CD4-positive, alpha-beta T cell treated with Interleukin-15 for 1 hour (primary cell): ENCODE measurements at regions not wholly inside any gene's neighbourhood (a gene's known extent, or its start where the extent isn't known, plus 50 kb on each side); places are given as distances from the start of the nearest gene placed in this dataset.

ENCODE experiments used
- DNase-seq: peaks from one replicate; pipeline ENCODE4 v3.0.0-alpha.2; 2020

DNA sequence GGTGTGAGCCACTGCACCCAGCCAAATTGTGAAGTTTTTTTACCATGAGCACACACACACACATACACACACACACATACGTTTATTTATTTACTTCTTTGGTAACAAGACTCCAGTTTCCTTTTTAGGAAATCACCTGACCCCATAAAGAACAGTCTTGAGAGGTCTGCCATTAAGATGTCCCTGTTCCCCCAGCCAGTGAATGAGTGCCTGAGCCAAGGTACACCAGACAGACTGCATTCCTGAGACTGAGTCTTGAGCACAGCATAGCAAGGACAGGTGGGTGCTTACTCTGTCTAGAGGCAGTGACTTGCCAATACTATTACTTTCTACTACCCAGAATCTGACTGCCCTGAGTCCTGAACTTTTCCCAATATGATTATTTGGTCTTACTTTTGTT lies 167.2 kb upstream of the SATB2 start:
- DNase-seq = no peak

DNA sequence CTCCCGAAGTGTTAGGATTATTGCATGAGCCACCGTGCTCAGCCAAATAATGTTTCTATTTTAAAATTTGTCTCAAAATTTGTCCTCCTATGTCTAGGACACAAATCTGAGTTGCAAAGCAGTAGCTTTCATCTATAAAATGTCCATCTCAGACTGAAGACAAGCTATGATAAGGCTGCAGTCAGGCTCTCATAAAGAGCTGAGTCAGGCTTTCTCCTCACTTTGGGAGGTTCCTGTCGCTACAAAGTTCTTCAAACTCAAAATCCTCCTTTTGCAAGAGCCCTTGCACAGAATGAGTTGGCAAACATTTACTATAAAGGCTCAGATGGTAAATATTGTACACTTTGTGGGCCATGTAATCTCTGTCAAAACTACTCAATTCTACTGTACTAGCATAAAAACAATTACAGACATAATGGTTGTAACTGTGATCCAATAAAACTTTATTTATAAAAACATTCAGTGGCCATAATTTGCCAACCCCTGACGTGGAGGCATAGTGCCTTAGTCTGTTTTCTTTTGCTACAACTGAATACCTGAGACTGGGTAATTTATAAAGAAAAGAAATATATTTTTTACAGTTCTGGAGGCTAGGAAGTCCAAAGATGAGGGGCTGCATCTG lies 154.9 kb upstream of the SATB2 start:
- no peak for DNase-seq

DNA sequence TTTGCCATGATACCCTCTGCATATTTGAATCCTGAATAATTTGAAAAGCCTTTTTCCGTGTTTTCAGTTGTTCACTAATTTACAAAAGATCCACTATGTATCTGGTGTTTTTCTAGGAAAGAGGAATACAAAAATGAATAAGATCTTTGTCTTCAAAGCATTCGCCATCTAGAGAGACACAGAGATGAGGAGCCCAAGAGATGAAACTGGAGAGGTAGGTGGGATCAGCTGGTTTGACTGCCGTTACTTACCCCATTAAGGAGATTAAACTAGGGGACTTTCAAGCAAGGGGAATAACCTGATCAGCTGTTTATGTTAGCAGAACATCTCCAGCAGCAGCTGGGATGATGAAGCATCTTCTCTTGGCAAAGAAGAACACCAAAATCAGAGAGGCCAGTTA lies 150.2 kb upstream of the SATB2 start:
- DNase-seq = no peak

DNA sequence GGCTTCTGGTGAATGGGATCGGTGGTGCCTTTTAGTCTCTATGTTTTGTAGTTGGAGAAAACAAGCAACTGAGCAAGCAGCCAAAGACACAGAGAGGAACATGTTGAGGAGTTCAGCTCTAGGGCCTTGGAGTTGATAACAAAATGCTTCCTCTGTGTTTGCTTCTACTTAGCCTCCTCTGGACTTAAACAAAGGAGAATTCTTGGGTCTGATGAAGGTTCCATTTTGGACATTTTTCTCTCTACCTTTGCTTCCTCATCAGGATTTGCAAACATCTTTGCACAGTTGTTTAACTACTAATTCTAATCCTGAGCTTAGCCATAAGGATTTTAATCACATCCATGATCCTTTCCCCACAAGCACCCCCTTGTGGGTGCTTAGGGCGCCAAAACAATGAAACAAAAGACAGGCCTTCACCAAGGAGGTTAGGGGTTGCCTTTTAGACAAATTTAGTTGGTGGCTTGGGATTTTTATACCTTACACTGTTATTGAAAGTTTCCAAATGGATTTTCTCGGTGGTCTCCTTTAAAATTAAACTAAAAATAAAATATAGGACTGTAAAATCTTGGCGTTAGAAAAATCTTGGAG lies 148.5 kb upstream of the SATB2 start:
- DNase-seq = no peak

DNA sequence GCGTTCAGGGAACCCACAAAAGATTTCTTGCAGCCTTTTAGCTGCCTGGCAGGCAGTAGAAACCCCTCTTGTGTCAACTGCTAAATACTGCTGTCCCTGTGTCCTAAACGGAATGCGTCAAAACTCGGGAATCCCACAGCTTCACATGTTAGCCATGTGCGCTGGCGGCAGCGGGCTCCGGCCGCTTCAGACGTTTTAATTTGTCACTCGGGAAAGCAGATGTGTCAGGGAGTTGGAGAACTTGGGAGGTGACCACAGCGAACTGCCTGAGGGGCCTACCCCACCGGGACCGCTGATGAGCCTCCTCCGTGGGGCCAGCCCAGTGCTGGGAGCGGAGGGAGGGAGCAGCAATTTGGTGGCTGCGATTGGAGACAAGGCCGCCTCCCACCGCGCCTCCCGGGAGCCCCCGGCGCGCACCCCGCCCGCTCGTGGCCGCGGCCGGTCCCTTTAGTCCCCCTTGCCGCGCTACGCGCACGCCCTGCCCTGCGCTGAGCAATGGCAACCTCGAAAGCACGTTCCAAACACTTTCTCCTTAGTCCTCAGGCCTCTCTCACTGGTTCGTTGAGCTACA lies 146.1 kb upstream of the SATB2 start:
- no peak for DNase-seq

DNA sequence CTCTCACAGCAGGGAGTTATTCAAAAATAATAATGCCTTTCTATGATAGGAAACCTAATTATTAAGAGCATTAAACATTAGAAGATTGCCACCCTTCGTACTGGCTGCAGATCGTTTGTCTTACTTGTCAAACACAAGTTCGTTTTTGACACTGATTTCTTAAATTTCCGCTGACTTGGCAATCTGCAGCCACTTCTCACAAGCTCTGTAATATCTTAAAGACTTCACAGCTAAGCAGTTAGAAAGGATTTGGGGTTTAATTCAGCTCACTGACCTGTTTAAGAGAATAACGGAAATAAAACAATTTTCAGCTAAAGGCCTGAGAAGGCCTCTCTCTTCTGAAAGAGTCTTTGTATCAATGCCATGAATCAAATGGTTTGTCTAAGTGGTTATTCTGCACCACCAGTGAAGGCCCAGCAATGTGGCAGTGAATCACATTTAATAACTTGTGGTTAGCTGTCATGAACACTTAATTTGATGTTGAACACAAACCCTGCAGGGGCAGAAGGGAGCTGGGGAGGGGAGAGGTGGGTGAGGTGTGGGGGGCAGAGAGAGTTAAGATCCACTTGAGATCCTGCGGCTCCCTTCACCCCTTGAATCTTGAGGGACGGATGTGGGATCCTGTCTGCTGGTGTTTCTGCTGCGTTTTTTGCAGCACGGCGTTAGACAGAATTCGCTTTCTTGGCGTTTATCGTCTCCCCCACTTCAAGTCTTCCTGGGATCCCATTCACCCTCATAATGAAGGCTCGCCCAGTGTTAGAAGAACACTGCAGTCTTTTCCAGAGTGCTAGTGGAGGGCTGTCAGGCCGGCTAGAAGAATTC lies 145.4 kb upstream of the SATB2 start:
- DNase-seq = no peak

DNA sequence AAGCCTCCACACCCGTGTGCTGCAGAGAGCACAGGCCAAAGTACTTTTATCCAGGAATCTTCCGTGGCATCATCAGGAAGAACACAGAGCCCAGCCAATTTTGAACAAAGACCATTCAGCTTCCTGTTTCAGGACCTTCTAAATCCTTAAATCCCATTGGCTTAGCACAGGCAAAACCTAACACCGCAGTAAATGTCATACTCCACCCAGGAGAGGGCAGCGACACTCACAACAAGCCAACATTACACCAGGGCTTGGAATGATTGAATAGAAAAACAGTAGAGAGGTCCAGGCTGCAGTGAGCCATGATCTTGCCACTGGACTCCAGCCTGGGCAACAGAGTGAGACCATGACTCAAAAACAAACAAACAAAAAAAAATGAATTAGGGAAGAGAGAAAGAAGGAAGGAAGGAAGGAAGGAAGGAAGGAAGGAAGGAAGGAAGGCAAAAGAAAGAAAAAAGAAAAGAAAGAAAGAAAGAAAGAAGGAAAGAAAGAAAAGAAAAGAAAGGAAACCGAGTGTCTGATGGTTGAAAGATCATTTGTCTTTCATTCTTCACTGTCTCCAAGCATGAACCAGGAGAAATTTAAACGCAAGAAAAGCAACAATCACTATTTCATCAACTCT lies 144.6 kb upstream of the SATB2 start:
- no peak for DNase-seq

DNA sequence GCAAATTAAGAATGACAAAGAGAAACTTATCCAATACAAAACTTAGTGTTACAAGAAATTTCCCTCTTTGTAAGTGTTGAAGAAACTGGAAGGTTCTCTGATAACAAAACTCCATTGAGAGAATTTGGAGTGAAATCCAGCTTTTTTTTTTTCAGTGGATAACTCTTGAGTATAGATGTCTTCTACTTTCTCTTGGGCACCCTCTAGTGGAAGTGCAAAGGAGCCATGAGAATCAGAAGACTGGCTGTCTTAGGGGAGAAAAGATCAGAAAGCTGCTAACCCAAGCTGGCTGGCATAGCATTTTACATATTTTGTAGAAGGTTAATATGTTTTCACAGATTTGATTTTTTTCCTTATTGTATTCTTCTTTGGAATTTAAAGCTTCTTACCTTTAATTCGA lies 138.8 kb upstream of the SATB2 start:
- no peak for DNase-seq

DNA sequence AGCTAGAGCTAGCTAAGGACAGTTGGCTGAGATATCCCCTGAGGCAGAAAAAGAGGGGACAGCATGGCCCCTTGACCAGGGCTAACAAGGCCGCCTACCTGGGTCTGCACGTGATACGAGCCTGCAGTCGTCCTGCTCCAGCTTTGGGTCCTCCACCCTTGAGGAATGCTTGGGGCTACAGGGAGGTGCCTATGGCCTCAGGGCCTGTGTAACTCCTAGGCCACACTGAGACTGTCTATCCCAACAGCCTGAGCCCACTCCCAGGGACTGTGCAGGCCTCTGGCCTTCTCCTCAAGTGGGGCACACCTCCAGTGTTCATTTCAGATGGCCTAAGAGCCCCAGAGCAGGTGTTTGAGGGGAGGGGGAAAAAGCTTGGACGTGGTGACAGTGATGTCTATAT lies 136.7 kb upstream of the SATB2 start:
- no peak for DNase-seq

DNA sequence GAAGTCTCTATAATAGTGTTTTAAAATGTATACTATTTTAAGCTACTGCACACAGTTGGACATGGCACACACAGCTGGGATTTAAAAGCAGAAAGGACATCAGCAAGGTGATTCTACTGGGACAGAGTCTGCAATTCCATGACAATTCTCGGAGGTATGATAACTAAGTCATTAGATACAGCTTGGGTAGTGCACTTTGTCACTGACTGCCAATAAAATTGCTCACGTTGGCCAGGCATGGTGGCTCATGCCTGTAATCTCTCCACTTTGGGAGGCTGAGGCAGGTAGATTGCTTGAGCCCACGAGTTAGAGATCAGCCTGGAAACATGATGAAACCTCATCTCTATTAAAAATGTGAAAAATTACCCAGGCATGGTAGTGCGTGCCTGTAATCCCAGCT lies 134.1 kb upstream of the SATB2 start:
- no peak for DNase-seq

DNA sequence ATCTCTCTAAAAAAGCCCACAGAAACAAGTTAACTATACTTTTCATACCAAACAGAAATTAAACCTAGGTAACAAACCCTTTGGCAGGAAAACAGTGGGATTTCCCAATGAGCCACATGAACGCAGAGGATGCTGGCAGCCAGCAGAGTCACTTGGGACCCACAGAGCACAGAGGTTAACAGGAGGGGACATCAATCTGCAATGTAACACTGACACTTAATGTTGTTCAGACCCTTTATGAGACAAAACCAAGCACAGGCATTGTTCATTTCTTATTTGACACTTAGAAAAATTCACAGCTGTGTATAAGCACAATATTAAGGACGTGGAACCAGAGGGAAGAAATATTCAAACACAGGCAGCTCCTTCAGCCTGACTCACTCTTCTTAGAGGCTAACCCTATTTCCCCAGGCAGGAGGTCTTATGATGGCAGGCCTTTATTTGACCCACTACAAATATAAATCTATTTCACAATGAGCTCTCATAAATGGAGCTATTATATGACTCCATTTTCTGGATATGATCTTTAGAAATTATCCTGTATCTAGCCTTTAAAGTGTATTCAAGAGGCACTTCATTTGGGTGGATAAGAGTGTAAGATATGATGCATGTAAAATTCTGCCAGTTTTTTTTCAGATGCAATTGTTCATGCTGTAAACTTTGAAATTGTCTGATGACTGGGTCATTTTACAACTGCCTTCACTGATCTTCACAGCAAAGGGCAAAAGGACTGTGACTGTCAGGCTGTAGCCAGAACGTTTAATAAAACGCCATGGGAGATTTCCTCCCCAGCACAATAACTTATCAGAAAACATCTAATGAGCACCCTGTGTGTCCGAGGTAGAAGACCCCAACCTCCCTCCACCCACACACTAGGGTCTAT lies 132.8 kb upstream of the SATB2 start:
- DNase-seq = no peak

DNA sequence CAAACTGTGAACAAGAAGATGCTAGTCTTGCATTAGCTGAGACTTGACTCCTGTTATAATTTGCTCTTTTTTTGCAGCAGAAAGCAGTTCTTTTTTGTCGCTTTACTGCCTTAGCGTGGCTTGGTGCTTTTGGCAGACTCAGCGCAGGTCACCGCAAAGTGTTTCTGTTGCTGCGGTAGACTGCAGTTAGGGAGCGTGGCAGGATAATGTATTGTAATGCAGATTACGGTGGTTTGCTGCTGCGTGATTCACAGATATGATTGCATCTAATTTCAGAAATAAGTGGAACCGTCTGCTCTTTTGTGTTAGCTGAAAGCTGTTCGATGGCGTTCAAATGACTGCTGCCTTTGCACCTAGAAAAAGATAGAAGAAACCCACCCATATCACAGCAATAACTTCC lies 131.6 kb upstream of the SATB2 start:
- DNase-seq = no peak

DNA sequence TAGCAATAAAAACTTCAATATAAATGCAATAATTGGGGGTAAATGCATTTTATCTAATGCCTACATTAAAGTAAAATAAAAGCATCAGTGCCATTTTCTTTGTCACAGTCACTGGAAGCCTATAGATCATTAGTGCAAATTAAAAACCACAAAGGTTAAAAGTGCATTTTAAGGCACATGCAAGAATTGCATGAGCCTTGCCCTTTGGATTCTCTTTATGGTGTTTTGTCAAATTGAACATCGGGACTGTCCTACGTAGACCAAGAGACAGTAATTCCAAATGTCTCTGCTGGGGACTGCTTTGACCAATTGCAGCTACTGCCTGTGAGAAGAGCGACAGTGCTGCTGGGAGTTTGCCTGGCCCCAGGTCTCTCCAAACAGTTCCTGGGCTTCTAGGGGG lies 130.3 kb upstream of the SATB2 start:
- DNase-seq = no peak

DNA sequence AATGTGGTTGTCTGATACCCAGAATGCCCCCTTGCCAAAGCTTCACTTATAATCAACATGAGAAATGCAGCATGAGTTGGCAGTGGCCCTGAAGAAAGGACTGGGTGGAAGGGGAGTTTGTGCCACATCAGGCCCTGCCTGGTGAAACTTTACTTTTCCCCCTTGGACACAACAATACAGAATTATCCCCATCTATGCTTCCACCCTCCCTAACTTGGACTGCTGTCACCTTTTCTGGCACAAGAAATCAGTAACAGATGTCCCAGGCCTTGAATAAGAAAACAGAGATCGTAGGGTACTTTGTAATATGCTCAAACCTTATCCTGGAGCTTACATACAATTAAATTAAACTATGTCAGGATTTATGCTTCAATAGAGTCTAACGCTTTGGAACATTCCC lies 128.9 kb upstream of the SATB2 start:
- no peak for DNase-seq

DNA sequence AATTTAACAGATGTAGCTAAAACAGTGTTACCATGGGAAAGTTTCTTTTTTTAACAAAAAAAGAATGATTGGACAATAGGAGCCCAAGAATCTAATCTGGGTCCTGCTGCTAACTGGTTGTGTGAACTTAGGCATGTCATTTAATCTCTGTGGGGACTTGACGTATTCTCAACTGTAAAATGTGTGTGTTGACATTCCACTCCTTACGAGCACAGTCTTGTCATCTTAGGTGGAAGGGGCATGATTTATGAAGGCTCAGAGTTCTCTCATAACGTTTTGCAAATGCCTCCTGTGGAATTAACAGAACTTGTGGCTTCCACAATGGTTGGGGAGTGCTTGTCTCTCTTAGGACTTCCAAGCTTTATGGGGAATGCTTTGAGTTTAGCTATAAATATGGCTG lies 125.9 kb upstream of the SATB2 start:
- DNase-seq = no peak

DNA sequence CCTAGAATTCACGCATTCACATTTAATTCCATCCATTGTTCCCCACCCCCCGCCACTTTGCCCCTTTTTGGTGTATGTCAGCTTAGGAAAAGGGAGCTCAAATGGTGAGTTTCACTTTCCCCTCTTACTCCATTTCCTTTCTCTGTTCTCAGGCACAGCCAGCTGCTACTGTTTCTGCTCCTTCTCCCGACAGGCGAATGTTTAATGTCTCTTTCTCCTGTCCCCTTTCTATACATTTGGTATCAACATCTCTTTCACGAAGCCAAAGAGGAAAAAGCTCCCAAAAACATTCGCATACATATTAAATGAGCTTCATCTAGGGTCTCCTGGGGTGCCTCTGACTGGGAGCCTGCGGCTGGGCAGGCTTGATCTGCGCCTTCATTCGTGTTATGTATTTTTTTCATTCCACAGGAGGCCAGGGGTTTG lies 124.2 kb upstream of the SATB2 start:
- DNase-seq = no peak

DNA sequence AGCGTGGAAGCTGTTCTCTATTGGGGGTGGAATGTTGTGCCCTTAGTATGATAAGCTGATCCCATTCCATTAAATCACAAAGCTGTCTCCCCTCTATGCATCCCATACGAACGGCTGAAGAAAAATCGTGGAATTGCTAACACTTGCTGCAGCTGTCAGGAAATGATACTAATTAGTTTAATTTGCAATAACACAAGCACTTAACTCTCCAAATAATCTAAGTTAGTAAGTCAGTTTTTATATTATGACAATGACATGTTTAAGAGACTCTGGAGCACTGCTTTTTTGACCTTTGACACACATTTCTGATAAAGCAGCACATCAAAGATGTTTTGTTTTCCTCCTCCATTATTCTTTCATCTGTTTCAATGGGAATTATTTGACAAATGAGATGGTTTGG lies 123.7 kb upstream of the SATB2 start:
- DNase-seq = no peak

DNA sequence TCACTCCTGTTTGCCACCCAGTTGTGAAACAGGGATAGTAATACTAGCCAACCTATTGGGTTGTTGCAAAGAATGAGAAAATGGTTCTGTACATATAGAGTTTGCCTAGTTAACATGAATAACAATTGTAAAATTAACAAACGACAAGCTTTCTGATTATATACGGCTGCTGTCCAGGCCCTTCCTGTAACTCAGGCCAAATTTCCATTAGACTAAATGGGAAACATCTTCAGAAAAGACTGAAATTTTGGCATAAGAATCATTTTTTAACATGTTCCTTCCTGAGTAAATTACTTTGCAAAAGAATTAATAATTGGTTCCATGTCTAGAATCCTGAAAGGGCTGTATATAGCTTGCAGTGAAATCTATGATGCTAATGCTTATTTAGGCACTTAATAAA lies 117.7 kb upstream of the SATB2 start:
- no peak for DNase-seq

DNA sequence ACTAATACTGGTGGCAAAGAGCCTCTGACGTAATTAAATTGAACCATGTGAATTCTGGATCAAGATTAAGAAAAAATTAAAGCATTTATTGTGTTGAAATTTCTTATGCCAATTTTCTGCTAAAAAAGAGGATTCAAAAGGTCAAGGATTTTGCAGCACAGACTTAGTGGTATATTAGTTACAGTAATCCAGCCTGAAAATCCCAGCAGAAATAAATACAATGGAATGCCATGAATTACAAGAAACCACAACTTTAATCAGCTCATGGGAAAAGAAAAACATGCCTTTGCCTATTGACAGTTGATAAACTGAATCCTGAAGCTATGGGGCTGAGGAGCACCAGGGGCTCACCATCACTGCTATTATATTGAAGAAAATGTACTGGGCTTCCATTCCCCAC lies 114.8 kb upstream of the SATB2 start:
- DNase-seq = no peak

DNA sequence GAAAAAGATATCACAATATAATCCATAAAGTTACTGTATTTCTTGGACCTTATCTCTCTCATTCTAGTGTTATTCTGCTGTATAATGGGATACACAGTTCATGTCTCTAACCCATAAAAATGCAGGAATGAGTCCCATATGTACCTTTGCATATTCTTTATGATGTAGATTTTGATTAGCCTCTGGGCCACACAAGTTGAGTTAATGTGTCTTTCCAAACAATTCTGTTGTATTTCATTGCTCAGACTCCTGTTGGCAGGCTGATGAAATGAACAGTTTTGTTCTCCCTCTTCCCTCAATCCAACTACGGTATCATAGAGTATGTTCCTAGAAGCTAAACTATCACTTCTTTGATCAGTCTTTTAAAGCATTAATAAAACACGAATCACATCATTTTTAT lies 113.2 kb upstream of the SATB2 start:
- DNase-seq = no peak

DNA sequence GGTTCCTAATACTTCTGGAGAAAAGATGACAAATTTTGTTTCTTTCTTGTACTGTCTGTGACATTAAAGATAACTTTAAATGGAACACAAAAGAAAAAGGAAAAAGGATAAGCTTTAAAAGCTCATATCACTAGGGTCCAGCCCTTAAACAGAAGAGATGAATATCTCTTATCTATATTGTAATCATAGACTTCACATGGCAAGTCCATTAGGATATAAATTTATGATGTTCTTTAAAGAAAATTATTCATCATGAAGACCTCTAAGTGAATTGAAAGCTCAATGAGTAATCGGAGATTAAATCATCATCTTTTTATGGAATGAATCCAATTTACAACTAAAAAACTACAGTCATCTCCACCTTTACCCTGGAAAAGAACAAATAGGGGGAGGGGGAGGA lies 111.6 kb upstream of the SATB2 start:
- DNase-seq = no peak

DNA sequence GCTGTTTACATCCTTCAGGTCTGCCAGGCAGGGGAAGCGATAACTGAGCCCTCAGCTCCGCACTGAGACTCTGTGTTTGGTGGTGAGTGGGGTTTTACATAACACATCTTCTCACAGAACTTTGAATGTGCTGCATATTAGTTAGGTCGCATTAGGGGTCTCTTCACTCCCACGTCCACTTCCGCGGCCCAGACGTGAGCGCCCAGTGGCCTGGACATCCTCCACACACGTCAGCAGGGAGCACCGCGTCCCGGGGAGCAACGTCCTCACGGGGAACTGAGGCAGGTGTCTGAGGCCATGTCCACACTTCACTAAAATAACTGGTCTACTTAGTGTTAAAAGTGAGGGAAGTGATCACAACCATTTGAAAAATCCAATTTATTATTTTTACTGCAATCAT lies 100.4 kb upstream of the SATB2 start:
- DNase-seq = no peak
